Tibial artery (tissue), 4 donors: ENCODE measurements at regions not wholly inside any gene's neighbourhood (a gene's known extent, or its start where the extent isn't known, plus 50 kb on each side); places are given as distances from the start of the nearest gene placed in this dataset.

Source experiments
- DNase-seq, 2 donors: peaks; one replicate each; pipeline ENCODE4 v3.0.0-alpha.2; 2019
- H3K27ac ChIP-seq, 2 donors: fragments of 200-600 bp; sonication (generic) in 1 of 2; 1 replicate in 1 of 2; 2 replicates in 1 of 2; pipeline ENCODE4 v1.5.1; 2018 to 2019; ENCODE audit warnings: mild to moderate bottlenecking in 1 of 2
- H3K27me3 ChIP-seq, 2 donors: fragments of 200-600 bp; sonication (generic) in 1 of 2; one replicate each; pipeline versions ENCODE4 v1.5.1 to v1.6.0; 2016 to 2019
- H3K36me3 ChIP-seq, 3 donors: fragments of 200-600 bp; sonication (generic) in 2 of 3; one replicate each; pipeline ENCODE4 v1.5.1; 2016 to 2019; ENCODE audit warnings: mild to moderate bottlenecking in 2 of 3
- H3K4me1 ChIP-seq, 4 donors: fragments of 200-600 bp; sonication (generic) in 2 of 4; 1 replicate in 3 of 4; 2 replicates in 1 of 4; pipeline ENCODE4 v1.5.1; 2016 to 2019
- H3K4me3 ChIP-seq, 2 donors: fragments of 200-600 bp; sonication (generic) in 1 of 2; 1 replicate in 1 of 2; 2 replicates in 1 of 2; pipeline ENCODE4 v1.5.1; 2018 to 2019; ENCODE audit warnings: mild to moderate bottlenecking in 2 of 2
- H3K9me3 ChIP-seq, 3 donors: fragments of 200-600 bp; sonication (generic) in 1 of 3; one replicate each; pipeline ENCODE4 v1.5.1; 2016 to 2019
- CTCF ChIP-seq, 2 experiments: fragments of 200-600 bp in 1 of 2; fragments of 450-650 bp in 1 of 2; IDR thresholded peaks; one replicate each; pipeline ENCODE4 v1.5.1; 2017 to 2019; ENCODE audit warnings: antibody characterized with exemption in 2 of 2, mild to moderate bottlenecking in 1 of 2, moderate library complexity in 1 of 2
- intact Hi-C: fragments of 100-400 bp; cut with DNase I; formaldehyde crosslinking; loops from one replicate; pipeline ENCODE4 v1.15.0; 2023; ENCODE audit warnings: low total_unique reads

GRCh38 chr5:111676926-111677415 lies 80.0 kb downstream of the NREP start:
- peaks cover 0 to 17% (median 16%) of the 10 kb centered on the region in 4 donors for H3K4me1 ChIP-seq
- H3K27me3 ChIP-seq, result no peaks in the 10 kb centered on the region
- H3K36me3 ChIP-seq, result no peaks in the 10 kb centered on the region
- no peak for DNase-seq
- intact Hi-C loops, result no loop called here
- no peaks in the 10 kb centered on the region for H3K9me3 ChIP-seq
- no peak overlapping the region for H3K27ac ChIP-seq
- no peak for TF ChIP-seq CTCF (IDR thresholded peaks at IDR 0.05)
- no peak overlapping the region for H3K4me3 ChIP-seq

GRCh38 chr5:111676466-111676865 lies 80.5 kb downstream of the NREP start:
- Histone ChIP-seq H3K27me3 (no peaks in the 10 kb centered on the region), H3K36me3 (no peaks in the 10 kb centered on the region), H3K4me3 (no peak overlapping the region), H3K27ac (no peak overlapping the region), H3K9me3 (no peaks in the 10 kb centered on the region), H3K4me1 (peaks cover 0 to 13% (median 11%) of the 10 kb centered on the region in 4 donors)
- DNase-seq, result no peak
- intact Hi-C loops, result no loop called here
- no peak for TF ChIP-seq CTCF (IDR thresholded peaks at IDR 0.05)

GRCh38 chr5:111675201-111675934 lies 81.6 kb downstream of the NREP start:
- no peak for DNase-seq
- H3K9me3 ChIP-seq, result no peaks in the 10 kb centered on the region
- H3K4me1 ChIP-seq, result peaks cover 0 to 2% (median under 1%) of the 10 kb centered on the region in 4 donors
- no peak overlapping the region for H3K4me3 ChIP-seq
- no peak overlapping the region for H3K27ac ChIP-seq
- TF ChIP-seq CTCF (IDR thresholded peaks at IDR 0.05), result no peak
- intact Hi-C loops, result no loop called here
- no peaks in the 10 kb centered on the region for H3K27me3 ChIP-seq
- no peaks in the 10 kb centered on the region for H3K36me3 ChIP-seq

DNA sequence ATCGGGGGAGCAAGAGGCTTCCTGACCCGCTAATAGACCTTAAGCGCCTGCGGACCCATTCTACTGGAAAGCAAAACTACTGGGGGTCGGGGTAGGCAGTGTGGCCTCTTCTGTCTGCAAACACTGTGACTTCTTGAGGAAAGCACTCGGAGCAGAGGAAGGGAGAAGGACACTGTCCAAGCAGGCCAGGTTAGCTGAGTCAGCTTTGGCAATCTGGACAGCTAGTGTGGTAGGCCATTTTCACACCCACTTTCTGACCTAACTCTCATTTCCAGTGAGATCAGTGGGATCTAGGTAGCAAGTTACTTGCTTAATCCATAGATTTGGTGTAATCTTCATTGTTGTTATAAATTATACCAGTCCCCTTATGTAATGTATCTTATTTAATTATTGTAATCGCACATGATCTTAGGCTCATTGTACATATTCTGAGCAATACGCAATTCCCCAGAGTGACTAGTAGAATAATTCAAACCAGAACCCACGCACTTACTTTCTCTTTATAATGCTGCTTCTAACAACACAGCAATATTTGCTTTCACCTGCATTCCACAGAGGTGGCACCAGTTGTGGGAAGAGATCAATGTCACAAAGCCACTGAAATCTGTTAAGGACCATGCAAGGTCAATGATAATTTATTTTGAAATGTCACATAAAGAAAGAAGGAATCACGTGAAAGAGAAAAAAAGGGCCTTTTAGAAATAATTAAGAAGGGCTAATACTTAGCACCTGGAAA lies 82.9 kb downstream of the NREP start:
- DNase-seq, result no peak
- intact Hi-C loops, result no loop called here

GRCh38 chr5:111672099-111672498 lies 84.9 kb downstream of the NREP start:
- H3K9me3 ChIP-seq, result no peaks in the 10 kb centered on the region
- no peak overlapping the region for H3K27ac ChIP-seq
- no peaks in the 10 kb centered on the region for H3K36me3 ChIP-seq
- no peak for TF ChIP-seq CTCF (IDR thresholded peaks at IDR 0.05)
- no peak for DNase-seq
- no peaks in the 10 kb centered on the region for H3K27me3 ChIP-seq
- no peak overlapping the region for H3K4me3 ChIP-seq
- no peaks in the 10 kb centered on the region for H3K4me1 ChIP-seq
- intact Hi-C loops, result no loop called here

More for the DNA sequence above, 82.9 kb downstream of the NREP start:
- Histone ChIP-seq H3K36me3 (no peaks in the 10 kb centered on the region), H3K4me3 (no peak overlapping the region), H3K27me3 (no peaks in the 10 kb centered on the region), H3K9me3 (no peaks in the 10 kb centered on the region), H3K4me1 (no peaks in the 10 kb centered on the region), H3K27ac (no peak overlapping the region)
- no peak for TF ChIP-seq CTCF (IDR thresholded peaks at IDR 0.05)
